Mesenchymal stem cell (in vitro differentiated cells and primary cell): ENCODE measurements at regions not wholly inside any gene's neighbourhood (a gene's known extent, or its start where the extent isn't known, plus 50 kb on each side); places are given as distances from the start of the nearest gene placed in this dataset.
"Not testable (repeated sequence)": the region's sequence is repeated elsewhere in the genome, so short reads cannot be mapped to it uniquely, and the experiment has no call there.

ENCODE experiments used
- DNase-seq: peaks from one replicate; pipeline ENCODE4 v3.0.0-alpha.2; 2013
- H2AFZ ChIP-seq: one replicate; pipeline ENCODE4 v1.6.1; 2013; ENCODE audit warnings: low read depth, mild to moderate bottlenecking, control low read depth, inconsistent platforms, low read length, moderate library complexity
- H2AK5ac ChIP-seq: 2 replicates; pipeline ENCODE4 v1.6.1; 2013; ENCODE audit warnings: low read length, moderate library complexity, mild to moderate bottlenecking, inconsistent platforms; ENCODE audit not compliant: severe bottlenecking
- H2BK120ac ChIP-seq: one replicate; pipeline ENCODE4 v1.6.1; 2013; ENCODE audit warnings: low read depth, mild to moderate bottlenecking, inconsistent platforms, low read length, moderate library complexity
- H2BK12ac ChIP-seq, 2 experiments: one replicate each; pipeline ENCODE4 v1.6.1; 2013; ENCODE audit warnings: inconsistent platforms in 2 of 2, low read length in 2 of 2, mild to moderate bottlenecking in 2 of 2, moderate library complexity in 2 of 2, control low read depth in 1 of 2
- H2BK15ac ChIP-seq: one replicate; pipeline ENCODE4 v1.6.1; 2013; ENCODE audit warnings: mild to moderate bottlenecking, low read depth, inconsistent platforms; ENCODE audit not compliant: poor library complexity, severe bottlenecking
- H2BK5ac ChIP-seq: 2 replicates; pipeline ENCODE4 v1.6.1; 2013; ENCODE audit warnings: low read depth, mild to moderate bottlenecking, low read length, control low read depth, inconsistent platforms; ENCODE audit not compliant: poor library complexity, severe bottlenecking
- H3K14ac ChIP-seq, 2 experiments: one replicate each; pipeline ENCODE4 v1.6.1; 2013; ENCODE audit warnings: inconsistent platforms in 2 of 2, low read length in 2 of 2, control low read depth in 1 of 2, mild to moderate bottlenecking in 1 of 2, moderate library complexity in 1 of 2
- H3K18ac ChIP-seq, 2 experiments: one replicate each; pipeline ENCODE4 v1.6.1; 2013; ENCODE audit warnings: inconsistent platforms in 2 of 2, low read length in 2 of 2, control low read depth in 1 of 2, low read depth in 1 of 2, mild to moderate bottlenecking in 1 of 2
- H3K23ac ChIP-seq, 2 experiments: one replicate each; pipeline ENCODE4 v1.6.1; 2013; ENCODE audit warnings: inconsistent platforms in 2 of 2, low read length in 2 of 2, mild to moderate bottlenecking in 2 of 2, moderate library complexity in 2 of 2, control low read depth in 1 of 2
- H3K27ac ChIP-seq: 2 replicates; pipeline ENCODE4 v1.5.1; 2013; ENCODE audit warnings: mild to moderate bottlenecking, moderate library complexity, low read length, control low read depth, inconsistent platforms; ENCODE audit not compliant: poor library complexity, severe bottlenecking
- H3K27me3 ChIP-seq, 2 experiments: 2 replicates each; pipeline versions ENCODE4 v1.6.1 to v1.7.0; 2013; ENCODE audit warnings: low read length in 2 of 2, mild to moderate bottlenecking in 2 of 2, moderate library complexity in 2 of 2, control low read depth in 1 of 2, inconsistent platforms in 1 of 2; ENCODE audit not compliant: control insufficient read depth in 1 of 2, insufficient read depth in 1 of 2
- H3K36me3 ChIP-seq, 2 experiments: 2 replicates each; pipeline versions ENCODE4 v1.6.1 to v1.7.0; 2013; ENCODE audit warnings: low read length in 2 of 2, control low read depth in 1 of 2, inconsistent platforms in 1 of 2, low read depth in 1 of 2, mild to moderate bottlenecking in 1 of 2; ENCODE audit not compliant: insufficient read depth in 2 of 2, control insufficient read depth in 1 of 2
- H3K4ac ChIP-seq, 2 experiments: one replicate each; pipeline ENCODE4 v1.6.1; 2013; ENCODE audit warnings: inconsistent platforms in 2 of 2, low read length in 2 of 2, mild to moderate bottlenecking in 2 of 2, moderate library complexity in 2 of 2, control low read depth in 1 of 2, low read depth in 1 of 2
- H3K4me1 ChIP-seq: 2 replicates; pipeline ENCODE4 v1.6.1; 2013; ENCODE audit warnings: low read depth, low read length, control low read depth; ENCODE audit not compliant: control insufficient read depth, insufficient read depth
- H3K4me2 ChIP-seq: 2 replicates; pipeline ENCODE4 v1.6.1; 2013; ENCODE audit warnings: low read length, mild to moderate bottlenecking, inconsistent platforms; ENCODE audit not compliant: poor library complexity, severe bottlenecking
- H3K4me3 ChIP-seq, 2 experiments: 2 replicates each; pipeline versions ENCODE4 v1.5.1 to v1.7.0; 2013; ENCODE audit warnings: low read length in 2 of 2, mild to moderate bottlenecking in 2 of 2, control low read depth in 1 of 2, low read depth in 1 of 2; ENCODE audit not compliant: insufficient read depth in 1 of 2
- H3K79me1 ChIP-seq: replicated peaks from 2 replicates; pipeline ENCODE4 v1.6.1; 2013; ENCODE audit warnings: mild to moderate bottlenecking, control low read depth, low read length, inconsistent platforms; ENCODE audit not compliant: poor library complexity, severe bottlenecking
- H3K9ac ChIP-seq: 2 replicates; pipeline ENCODE4 v1.7.0; 2013; ENCODE audit warnings: mild to moderate bottlenecking, low read length, moderate library complexity
- H3K9me3 ChIP-seq: 2 replicates; pipeline ENCODE4 v1.7.0; 2013; ENCODE audit warnings: mild to moderate bottlenecking, low read length; ENCODE audit not compliant: control insufficient read depth
- H4K8ac ChIP-seq: one replicate; pipeline ENCODE4 v1.6.1; 2013; ENCODE audit warnings: inconsistent platforms, mild to moderate bottlenecking, low read length, moderate library complexity
- H4K91ac ChIP-seq: one replicate; pipeline ENCODE4 v1.6.1; 2013; ENCODE audit warnings: mild to moderate bottlenecking, low read length, inconsistent platforms
- WGBS: methylation state at CpG from one replicate; pipeline ENCODE4 v1.1.7; 2013; ENCODE audit warnings: mixed read lengths; 5-methylcytosine and 5-hydroxymethylcytosine counted together

DNA sequence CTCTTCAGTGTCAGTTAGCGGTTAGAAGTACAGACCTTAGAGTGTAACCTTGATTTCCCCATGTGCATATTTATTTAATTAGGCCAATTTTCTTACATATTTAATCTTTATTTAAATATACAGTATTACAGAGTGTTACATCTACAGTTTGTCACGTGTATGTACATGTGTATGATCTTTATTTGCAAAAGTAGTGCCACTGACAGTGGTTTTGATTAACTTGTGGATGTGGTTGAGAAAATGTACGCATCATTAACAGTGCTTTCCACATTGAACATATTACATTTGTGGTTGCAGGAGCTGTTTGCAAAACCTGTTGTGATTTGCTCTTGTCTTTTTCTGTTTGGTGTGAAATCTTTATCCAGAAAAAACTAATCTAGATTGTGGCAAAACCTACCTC lies 535.5 kb downstream of the FLRT2 start:
- H2BK5ac ChIP-seq = no peak overlapping the region
- no peaks in the 10 kb centered on the region for H3K4me1 ChIP-seq
- H3K27me3 ChIP-seq = no peaks in the 10 kb centered on the region
- no peak overlapping the region for H3K18ac ChIP-seq
- no peak overlapping the region for H2AK5ac ChIP-seq
- WGBS = 67% methylated on average over 1 of the region's 3 CpGs
- no peak overlapping the region for H2BK120ac ChIP-seq
- no peak overlapping the region for H3K9ac ChIP-seq
- H2BK12ac ChIP-seq = no peak overlapping the region
- no peak overlapping the region for H3K27ac ChIP-seq
- H3K36me3 ChIP-seq = no peaks in the 10 kb centered on the region
- no peak overlapping the region for H3K4me2 ChIP-seq
- no peak overlapping the region for H2BK15ac ChIP-seq
- no peaks in the 10 kb centered on the region for H3K79me1 ChIP-seq
- no peak overlapping the region for H3K4ac ChIP-seq
- H3K4me3 ChIP-seq = no peak overlapping the region
- no peak overlapping the region for H4K91ac ChIP-seq
- H2AFZ ChIP-seq = no peak overlapping the region
- H3K9me3 ChIP-seq = peaks cover 2% of the 10 kb centered on the region
- no peak overlapping the region for H3K14ac ChIP-seq
- H4K8ac ChIP-seq = no peak overlapping the region
- no peak overlapping the region for H3K23ac ChIP-seq
- no peak for DNase-seq

DNA sequence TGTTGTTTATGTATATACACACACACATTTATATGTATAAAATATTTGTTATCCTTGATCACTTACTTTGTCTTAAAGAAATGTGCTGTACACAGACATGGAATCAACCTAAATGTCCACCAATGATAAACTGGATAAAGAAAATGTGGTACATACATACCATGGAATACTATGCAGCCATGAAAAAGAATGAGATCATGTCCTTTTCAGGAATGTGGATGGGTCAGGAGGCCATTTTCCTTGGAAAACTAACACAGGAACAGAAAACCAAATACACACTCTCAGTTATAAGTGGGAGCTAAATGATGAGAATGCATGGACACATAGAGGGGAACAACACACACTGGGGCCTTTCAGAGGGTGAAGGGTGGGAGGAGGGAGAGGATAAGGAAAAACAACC lies 534.7 kb downstream of the FLRT2 start:
- H4K8ac ChIP-seq, H2BK120ac ChIP-seq, H2AFZ ChIP-seq, H2AK5ac ChIP-seq, H3K36me3 ChIP-seq, H3K23ac ChIP-seq, H2BK12ac ChIP-seq, DNase-seq, H3K14ac ChIP-seq, H2BK15ac ChIP-seq, H4K91ac ChIP-seq, H3K27ac ChIP-seq, H3K18ac ChIP-seq, H3K4me3 ChIP-seq, H2BK5ac ChIP-seq, H3K9me3 ChIP-seq, H3K9ac ChIP-seq, H3K4ac ChIP-seq, H3K4me1 ChIP-seq, H3K27me3 ChIP-seq, H3K79me1 ChIP-seq, H3K4me2 ChIP-seq: not testable (repeated sequence)

DNA sequence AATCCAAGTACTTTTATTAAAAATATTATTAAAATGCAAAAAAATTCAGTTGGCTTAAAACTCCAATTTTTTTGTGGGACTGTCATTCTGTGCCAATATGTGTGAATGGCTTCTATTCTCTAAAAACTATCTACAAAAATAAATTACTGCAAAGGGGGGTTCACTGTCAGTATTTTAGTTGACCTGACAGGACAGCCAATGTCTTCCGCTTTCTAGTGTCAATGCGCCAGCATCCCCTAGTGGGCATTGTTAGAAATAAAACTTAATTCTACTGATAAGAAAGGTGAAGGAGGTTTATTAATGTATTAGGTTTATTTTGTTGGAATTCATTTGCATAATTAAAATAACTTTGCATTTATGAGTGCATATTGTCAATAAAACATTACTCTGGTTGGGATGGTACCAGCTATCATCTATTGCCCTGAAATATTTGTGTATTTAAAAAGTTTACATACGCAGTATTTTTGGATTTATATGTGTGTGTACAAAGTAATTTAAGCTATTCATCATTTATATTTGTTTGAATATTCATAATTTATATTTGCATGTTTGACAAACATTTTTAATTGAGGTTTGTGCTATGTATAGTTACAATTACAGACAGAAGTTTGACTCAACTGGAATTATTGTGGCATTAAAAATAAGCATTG lies 527.2 kb downstream of the FLRT2 start:
- no peaks in the 10 kb centered on the region for H3K4me1 ChIP-seq
- no peak overlapping the region for H3K18ac ChIP-seq
- H4K91ac ChIP-seq = no peak overlapping the region
- no peak overlapping the region for H3K27ac ChIP-seq
- no peak overlapping the region for H2AK5ac ChIP-seq
- WGBS = 44% methylated on average over 2 of the region's 3 CpGs
- H3K4ac ChIP-seq = no peak overlapping the region
- H3K14ac ChIP-seq = no peak overlapping the region
- H2BK15ac ChIP-seq = no peak overlapping the region
- H2BK5ac ChIP-seq = no peak overlapping the region
- peaks cover 0 to 5% of the 10 kb centered on the region in 2 experiments for H3K27me3 ChIP-seq
- H2BK12ac ChIP-seq = no peak overlapping the region
- no peak overlapping the region for H3K23ac ChIP-seq
- H3K79me1 ChIP-seq = no peaks in the 10 kb centered on the region
- no peak overlapping the region for H3K4me2 ChIP-seq
- H3K9ac ChIP-seq = no peak overlapping the region
- no peak overlapping the region for H3K4me3 ChIP-seq
- H3K36me3 ChIP-seq = no peaks in the 10 kb centered on the region
- H2BK120ac ChIP-seq = no peak overlapping the region
- H2AFZ ChIP-seq = no peak overlapping the region
- no peak overlapping the region for H4K8ac ChIP-seq
- H3K9me3 ChIP-seq = no peaks in the 10 kb centered on the region
- peak; percentile 31 for DNase-seq

DNA sequence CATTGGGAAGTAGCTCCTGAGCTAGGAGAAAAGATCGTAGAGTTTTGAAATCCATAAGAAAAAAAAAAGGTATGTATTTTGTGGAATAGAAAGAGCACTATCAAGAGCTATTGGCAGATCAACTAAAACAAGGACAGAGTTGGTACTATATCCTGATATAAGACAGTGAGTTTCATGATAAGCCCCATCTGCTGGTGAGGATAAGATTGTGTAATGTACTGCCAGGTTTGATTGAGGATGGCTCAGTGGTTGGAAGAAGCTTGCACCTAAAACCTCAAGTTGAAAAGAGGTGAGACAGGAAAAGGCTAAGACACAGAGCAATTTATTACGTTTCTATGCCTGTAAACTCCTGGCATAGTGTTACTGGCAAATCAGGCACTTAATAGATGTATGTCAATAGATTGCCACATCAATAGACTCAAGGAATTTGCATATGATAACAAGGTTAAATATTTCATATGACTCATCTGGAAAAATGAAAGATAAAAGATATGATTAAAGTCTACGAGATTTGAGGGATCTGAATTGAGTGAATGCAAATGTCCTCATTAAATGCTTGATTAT lies 525.6 kb downstream of the FLRT2 start:
- H2BK120ac ChIP-seq = no peak overlapping the region
- WGBS = 67% methylated on average over 2 of the region's 3 CpGs

More for the DNA sequence above, 525.6 kb downstream of the FLRT2 start:
- no peak overlapping the region for H3K18ac ChIP-seq
- no peak overlapping the region for H3K4ac ChIP-seq
- no peaks in the 10 kb centered on the region for H3K36me3 ChIP-seq
- no peak overlapping the region for H4K8ac ChIP-seq
- no peak overlapping the region for H2AFZ ChIP-seq
- peaks cover 0 to 5% of the 10 kb centered on the region in 2 experiments for H3K27me3 ChIP-seq
- DNase-seq = no peak
- no peaks in the 10 kb centered on the region for H3K4me1 ChIP-seq
- no peak overlapping the region for H4K91ac ChIP-seq
- H3K79me1 ChIP-seq = no peaks in the 10 kb centered on the region
- H2AK5ac ChIP-seq = no peak overlapping the region
- H3K23ac ChIP-seq = no peak overlapping the region
- no peak overlapping the region for H3K27ac ChIP-seq
- no peaks in the 10 kb centered on the region for H3K9me3 ChIP-seq
- no peak overlapping the region for H3K4me3 ChIP-seq
- H3K9ac ChIP-seq = no peak overlapping the region
- no peak overlapping the region for H2BK12ac ChIP-seq
- no peak overlapping the region for H2BK5ac ChIP-seq
- no peak overlapping the region for H2BK15ac ChIP-seq
- H3K14ac ChIP-seq = no peak overlapping the region
- no peak overlapping the region for H3K4me2 ChIP-seq
